Astrocyte (in vitro differentiated cells and primary cell): ENCODE measurements at regions not wholly inside any gene's neighbourhood (a gene's known extent, or its start where the extent isn't known, plus 50 kb on each side); places are given as distances from the start of the nearest gene placed in this dataset.

ENCODE experiments used
- DNase-seq: peaks from one replicate; pipeline ENCODE4 v3.0.0-alpha.2; 2010; ENCODE audit warnings: low read depth
- FAIRE-seq: peaks from 2 replicates; lab custom pipeline; 2011; peaks lifted over from hg19 to GRCh38; lab: Jason Lieb, UNC
- H2AFZ ChIP-seq: 2 replicates; pipeline ENCODE4 v1.6.0; 2012; ENCODE audit warnings: low read depth, low read length, inconsistent platforms
- H3K27ac ChIP-seq: 2 replicates; pipeline ENCODE4 v1.5.1; 2011; ENCODE audit warnings: low read depth, low read length, inconsistent platforms
- H3K27me3 ChIP-seq: 2 replicates; pipeline ENCODE4 v1.6.0; 2011; ENCODE audit warnings: low read length, inconsistent platforms; ENCODE audit not compliant: insufficient read depth
- H3K36me3 ChIP-seq: 2 replicates; pipeline ENCODE4 v1.5.1; 2011; ENCODE audit warnings: low read length, inconsistent platforms; ENCODE audit not compliant: insufficient read depth
- H3K4me1 ChIP-seq: 2 replicates; pipeline ENCODE4 v1.5.1; 2011; ENCODE audit warnings: low read length, inconsistent platforms; ENCODE audit not compliant: insufficient read depth
- H3K4me2 ChIP-seq: 2 replicates; pipeline ENCODE4 v1.6.0; 2012; ENCODE audit warnings: low read length, inconsistent platforms
- H3K4me3 ChIP-seq: 2 replicates; pipeline ENCODE4 v1.5.1; 2011; ENCODE audit warnings: low read depth, mild to moderate bottlenecking, low read length, inconsistent platforms; ENCODE audit not compliant: insufficient read depth
- H3K79me2 ChIP-seq: 2 replicates; pipeline ENCODE4 v1.6.0; 2012; ENCODE audit warnings: mild to moderate bottlenecking, low read length, inconsistent platforms; ENCODE audit not compliant: insufficient read depth
- H3K9ac ChIP-seq: 2 replicates; pipeline ENCODE4 v1.6.0; 2012; ENCODE audit warnings: mild to moderate bottlenecking, low read length, inconsistent platforms
- H3K9me3 ChIP-seq: 2 replicates; pipeline ENCODE4 v1.5.1; 2012; ENCODE audit warnings: low read depth, mild to moderate bottlenecking, low read length, inconsistent platforms; ENCODE audit not compliant: insufficient read depth
- H4K20me1 ChIP-seq: 2 replicates; pipeline ENCODE4 v1.6.0; 2012; ENCODE audit warnings: low read length, inconsistent platforms; ENCODE audit not compliant: insufficient read depth
- H3K27ac Mint-ChIP-seq: one replicate; pipeline ENCODE4 v1.8.0; 2021; ENCODE audit warnings: mild to moderate bottlenecking, mixed read lengths; ENCODE audit not compliant: unreplicated experiment
- H3K27me3 Mint-ChIP-seq: one replicate; pipeline ENCODE4 v1.8.0; 2021; ENCODE audit warnings: low read depth, mixed read lengths; ENCODE audit not compliant: unreplicated experiment
- H3K36me3 Mint-ChIP-seq: one replicate; pipeline ENCODE4 v1.8.0; 2021; ENCODE audit warnings: low read depth, mixed read lengths; ENCODE audit not compliant: unreplicated experiment
- H3K4me1 Mint-ChIP-seq: one replicate; pipeline ENCODE4 v1.8.0; 2021; ENCODE audit warnings: low read depth, mixed read lengths; ENCODE audit not compliant: unreplicated experiment
- H3K4me3 Mint-ChIP-seq: one replicate; pipeline ENCODE4 v1.8.0; 2021; ENCODE audit warnings: mild to moderate bottlenecking, moderate library complexity, mixed read lengths; ENCODE audit not compliant: unreplicated experiment
- H3K9me3 Mint-ChIP-seq: one replicate; pipeline ENCODE4 v1.8.0; 2021; ENCODE audit warnings: mild to moderate bottlenecking, mixed read lengths; ENCODE audit not compliant: unreplicated experiment
- CTCF ChIP-seq: IDR thresholded peaks from 2 replicates; pipeline ENCODE4 v1.5.1; 2011; ENCODE audit warnings: low read depth, mild to moderate bottlenecking, inconsistent platforms, low read length, moderate library complexity; ENCODE audit not compliant: insufficient read depth
- EZH2 ChIP-seq: IDR thresholded peaks from 2 replicates; pipeline ENCODE4 v1.6.1; 2012; ENCODE audit warnings: mild to moderate bottlenecking, low read length, inconsistent platforms; ENCODE audit not compliant: insufficient read depth

- no peak overlapping the region for H2AFZ ChIP-seq
Observed at GRCh38 chr4:138542191-138542776, 300.1 kb upstream of the SLC7A11 start.

GRCh38 chr4:138540056-138540800, 298.1 kb upstream of the SLC7A11 start:
- Mint-ChIP-seq H3K4me1 (peaks cover 22% of the 10 kb centered on the region), H3K36me3 (no peaks in the 10 kb centered on the region), H3K27ac (no peak overlapping the region), H3K4me3 (no peak overlapping the region), H3K9me3 (peaks cover 4% of the 10 kb centered on the region), H3K27me3 (no peaks in the 10 kb centered on the region)
- H3K4me1 ChIP-seq = no peaks in the 10 kb centered on the region
- TF ChIP-seq EZH2 (no peak), CTCF (no peak)
- FAIRE-seq (peak; percentile 58), DNase-seq (peak; percentile 59)
- H3K9ac ChIP-seq = no peak overlapping the region
- no peaks in the 10 kb centered on the region for H3K36me3 ChIP-seq
- H3K27ac ChIP-seq = no peak overlapping the region
- H3K4me2 ChIP-seq = peak overlapping the region; percentile 16
- H2AFZ ChIP-seq = peak overlapping the region; percentile 46
- H3K4me3 ChIP-seq = no peak overlapping the region
- H3K79me2 ChIP-seq = no peaks in the 10 kb centered on the region
- H3K27me3 ChIP-seq = no peaks in the 10 kb centered on the region
- no peaks in the 10 kb centered on the region for H3K9me3 ChIP-seq
- H4K20me1 ChIP-seq = no peaks in the 10 kb centered on the region

More at GRCh38 chr4:138542191-138542776, 300.1 kb upstream of the SLC7A11 start:
- H3K9ac ChIP-seq = no peak overlapping the region
- H3K27ac ChIP-seq = no peak overlapping the region
- TF ChIP-seq CTCF (no peak), EZH2 (no peak)
- H4K20me1 ChIP-seq = no peaks in the 10 kb centered on the region
- H3K9me3 ChIP-seq = no peaks in the 10 kb centered on the region
- DNase-seq (no peak), FAIRE-seq (no peak)
- no peak overlapping the region for H3K4me3 Mint-ChIP-seq
- peaks cover 9% of the 10 kb centered on the region for H3K9me3 Mint-ChIP-seq
- H3K79me2 ChIP-seq = no peaks in the 10 kb centered on the region
- peaks cover 16% of the 10 kb centered on the region for H3K4me1 Mint-ChIP-seq
- H3K27me3 ChIP-seq = no peaks in the 10 kb centered on the region
- H3K36me3 ChIP-seq = no peaks in the 10 kb centered on the region
- H3K27me3 Mint-ChIP-seq = no peaks in the 10 kb centered on the region
- H3K27ac Mint-ChIP-seq = no peak overlapping the region
- H3K4me3 ChIP-seq = no peak overlapping the region
- no peaks in the 10 kb centered on the region for H3K36me3 Mint-ChIP-seq
- H3K4me2 ChIP-seq = no peak overlapping the region
- H3K4me1 ChIP-seq = no peaks in the 10 kb centered on the region

- FAIRE-seq = no peak
- no peaks in the 10 kb centered on the region for H3K79me2 ChIP-seq
- Mint-ChIP-seq H3K27ac (no peak overlapping the region), H3K4me1 (peaks cover 29% of the 10 kb centered on the region), H3K9me3 (peaks cover 4% of the 10 kb centered on the region), H3K4me3 (no peak overlapping the region), H3K27me3 (no peaks in the 10 kb centered on the region), H3K36me3 (no peaks in the 10 kb centered on the region)
- H4K20me1 ChIP-seq = no peaks in the 10 kb centered on the region
- no peak overlapping the region for H3K4me2 ChIP-seq
- H3K36me3 ChIP-seq = no peaks in the 10 kb centered on the region
- no peak overlapping the region for H3K9ac ChIP-seq
- no peak overlapping the region for H3K27ac ChIP-seq
- no peak overlapping the region for H3K4me3 ChIP-seq
- no peak overlapping the region for H2AFZ ChIP-seq
- TF ChIP-seq EZH2 (no peak), CTCF (no peak)
- no peak for DNase-seq
- H3K9me3 ChIP-seq = no peaks in the 10 kb centered on the region
- no peaks in the 10 kb centered on the region for H3K27me3 ChIP-seq
- H3K4me1 ChIP-seq = no peaks in the 10 kb centered on the region
Observed at GRCh38 chr4:138538743-138539142, 296.6 kb upstream of the SLC7A11 start.
